Loucy (cell line): ENCODE measurements at regions not wholly inside any gene's neighbourhood (a gene's known extent, or its start where the extent isn't known, plus 50 kb on each side); places are given as distances from the start of the nearest gene placed in this dataset.
"Not testable (repeated sequence)": the region's sequence is repeated elsewhere in the genome, so short reads cannot be mapped to it uniquely, and the experiment has no call there.

ENCODE experiments used
- CTCF ChIP-seq: fragments of 200-600 bp; sonication (generic); conservative IDR thresholded peaks from 2 replicates; pipeline ENCODE4 v1.5.1; 2014; ENCODE audit warnings: mild to moderate bottlenecking, antibody characterized with exemption, low read length
- EZH2phosphoT487 ChIP-seq: fragments of 200-600 bp; IDR thresholded peaks from 2 replicates; pipeline ENCODE4 v1.6.1; 2018; ENCODE audit warnings: antibody characterized with exemption, mild to moderate bottlenecking, moderate library complexity, borderline replicate concordance

- not testable (repeated sequence) for TF ChIP-seq CTCF, EZH2phosphoT487
These were observed 79.4 kb upstream of the TPTE start for GRCh38 chr21:10442018-10442417.
